Lower leg skin (tissue), 3 donors: ENCODE measurements at regions not wholly inside any gene's neighbourhood (a gene's known extent, or its start where the extent isn't known, plus 50 kb on each side); places are given as distances from the start of the nearest gene placed in this dataset.

Experiments used
- POLR2A ChIP-seq, 2 donors: fragments of 450-650 bp; IDR thresholded peaks; one replicate each; pipeline ENCODE4 v1.6.1; 2016 to 2017; ENCODE audit warnings: antibody characterized with exemption in 2 of 2, mild to moderate bottlenecking in 1 of 2, moderate library complexity in 1 of 2
- TF ChIP-seq, protein P1 (sequence below), 3 donors: fragments of 450-650 bp; IDR thresholded peaks; one replicate each; pipeline ENCODE4 v1.5.1; 2016; ENCODE audit warnings: antibody characterized with exemption in 3 of 3, mild to moderate bottlenecking in 3 of 3, moderate library complexity in 2 of 3

DNA sequence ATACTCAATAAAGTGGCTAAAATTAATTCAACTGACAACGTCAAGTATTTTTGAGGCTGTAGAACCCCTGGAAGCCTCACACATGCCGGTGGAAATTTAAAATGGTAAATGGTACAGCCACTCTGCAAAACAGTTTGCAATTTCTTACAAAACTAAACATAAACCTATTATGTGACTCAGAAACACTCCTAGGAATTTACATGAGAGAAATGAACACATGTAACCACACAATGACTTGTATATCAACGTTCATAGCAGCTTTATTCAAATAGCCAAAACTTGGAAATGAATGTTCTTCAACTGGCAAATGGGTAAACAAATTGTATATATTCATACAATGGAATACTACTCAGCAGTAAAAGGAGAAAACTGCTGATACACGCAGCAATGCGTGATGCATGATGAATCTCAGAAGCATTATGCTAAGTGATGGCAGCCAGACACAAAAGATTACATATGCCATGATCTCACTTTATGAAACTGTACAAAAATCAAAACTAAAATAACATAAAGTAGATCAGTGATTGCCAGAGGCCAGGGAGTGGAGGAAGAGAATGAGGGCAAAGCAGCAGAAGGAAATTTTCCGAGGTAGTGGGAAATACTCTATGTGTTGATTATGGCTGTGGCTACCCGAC is 112.5 kb downstream of the FAM50B start:
- TF ChIP-seq POLR2A (IDR thresholded peaks at IDR 0.05) = no peak
- TF ChIP-seq, protein P1, sequence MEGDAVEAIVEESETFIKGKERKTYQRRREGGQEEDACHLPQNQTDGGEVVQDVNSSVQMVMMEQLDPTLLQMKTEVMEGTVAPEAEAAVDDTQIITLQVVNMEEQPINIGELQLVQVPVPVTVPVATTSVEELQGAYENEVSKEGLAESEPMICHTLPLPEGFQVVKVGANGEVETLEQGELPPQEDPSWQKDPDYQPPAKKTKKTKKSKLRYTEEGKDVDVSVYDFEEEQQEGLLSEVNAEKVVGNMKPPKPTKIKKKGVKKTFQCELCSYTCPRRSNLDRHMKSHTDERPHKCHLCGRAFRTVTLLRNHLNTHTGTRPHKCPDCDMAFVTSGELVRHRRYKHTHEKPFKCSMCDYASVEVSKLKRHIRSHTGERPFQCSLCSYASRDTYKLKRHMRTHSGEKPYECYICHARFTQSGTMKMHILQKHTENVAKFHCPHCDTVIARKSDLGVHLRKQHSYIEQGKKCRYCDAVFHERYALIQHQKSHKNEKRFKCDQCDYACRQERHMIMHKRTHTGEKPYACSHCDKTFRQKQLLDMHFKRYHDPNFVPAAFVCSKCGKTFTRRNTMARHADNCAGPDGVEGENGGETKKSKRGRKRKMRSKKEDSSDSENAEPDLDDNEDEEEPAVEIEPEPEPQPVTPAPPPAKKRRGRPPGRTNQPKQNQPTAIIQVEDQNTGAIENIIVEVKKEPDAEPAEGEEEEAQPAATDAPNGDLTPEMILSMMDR (IDR thresholded peaks at IDR 0.05) = no peak
